Loucy (cell line): ENCODE measurements at regions not wholly inside any gene's neighbourhood (a gene's known extent, or its start where the extent isn't known, plus 50 kb on each side); places are given as distances from the start of the nearest gene placed in this dataset.

Source experiments
- H2AFZ ChIP-seq: fragments of 200-600 bp; sonication (generic); 2 replicates; pipeline ENCODE4 v1.6.0; 2016; ENCODE audit warnings: antibody characterized with exemption, mild to moderate bottlenecking, low read length, moderate library complexity
- H3F3A ChIP-seq: fragments of 200-600 bp; 2 replicates; pipeline ENCODE4 v1.6.0; 2016; ENCODE audit warnings: antibody characterized with exemption, low read depth, mild to moderate bottlenecking
- H3K27me3 ChIP-seq: fragments of 200-600 bp; sonication (generic); 2 replicates; pipeline ENCODE4 v1.6.1; 2014; ENCODE audit warnings: low read length, mild to moderate bottlenecking; ENCODE audit not compliant: insufficient read depth, poor library complexity, severe bottlenecking
- H3K36me3 ChIP-seq: fragments of 200-600 bp; sonication (generic); 2 replicates; pipeline ENCODE4 v1.6.1; 2016; ENCODE audit warnings: low read length; ENCODE audit not compliant: insufficient read depth
- H3K4me1 ChIP-seq: fragments of 200-600 bp; sonication (generic); 2 replicates; pipeline ENCODE4 v1.5.1; 2014; ENCODE audit warnings: low read length, mild to moderate bottlenecking; ENCODE audit not compliant: insufficient read depth, poor library complexity, severe bottlenecking
- H3K4me2 ChIP-seq: fragments of 200-600 bp; sonication (generic); 2 replicates; pipeline ENCODE4 v1.6.0; 2014; ENCODE audit warnings: antibody characterized with exemption, low read length, low read depth, mild to moderate bottlenecking; ENCODE audit not compliant: poor library complexity, severe bottlenecking
- H3K4me3 ChIP-seq: fragments of 200-600 bp; sonication (generic); 2 replicates; pipeline ENCODE4 v1.5.1; 2014; ENCODE audit warnings: low read length, mild to moderate bottlenecking, mixed read lengths; ENCODE audit not compliant: poor library complexity, severe bottlenecking
- H3K79me2 ChIP-seq: fragments of 200-600 bp; sonication (generic); 2 replicates; pipeline ENCODE4 v1.6.1; 2014; ENCODE audit warnings: low read length; ENCODE audit not compliant: insufficient read depth
- H3K9ac ChIP-seq: fragments of 200-600 bp; sonication (generic); 2 replicates; pipeline ENCODE4 v1.6.0; 2014; ENCODE audit warnings: mild to moderate bottlenecking, low read depth, low read length, moderate library complexity; ENCODE audit not compliant: poor library complexity, severe bottlenecking
- H3K9me2 ChIP-seq: fragments of 200-600 bp; sonication (generic); replicated peaks from 2 replicates; pipeline ENCODE4 v1.6.1; 2016; ENCODE audit warnings: low read depth, low read length, mixed read lengths
- H3K9me3 ChIP-seq: fragments of 200-600 bp; sonication (generic); 2 replicates; pipeline ENCODE4 v1.6.1; 2014; ENCODE audit warnings: mild to moderate bottlenecking, antibody characterized with exemption, low read length, low read depth; ENCODE audit not compliant: insufficient read depth
- H4K20me1 ChIP-seq: fragments of 200-600 bp; sonication (generic); 2 replicates; pipeline ENCODE4 v1.6.0; 2014; ENCODE audit warnings: antibody characterized with exemption, low read length, mild to moderate bottlenecking; ENCODE audit not compliant: insufficient read depth, poor library complexity, severe bottlenecking
- CTCF ChIP-seq: fragments of 200-600 bp; sonication (generic); conservative IDR thresholded peaks from 2 replicates; pipeline ENCODE4 v1.5.1; 2014; ENCODE audit warnings: mild to moderate bottlenecking, antibody characterized with exemption, low read length
- EZH2phosphoT487 ChIP-seq: fragments of 200-600 bp; IDR thresholded peaks from 2 replicates; pipeline ENCODE4 v1.6.1; 2018; ENCODE audit warnings: antibody characterized with exemption, mild to moderate bottlenecking, moderate library complexity, borderline replicate concordance

GRCh38 chr2:143954844-143955243, 565.1 kb downstream of the ZEB2 start:
- Histone ChIP-seq H3F3A (no peaks in the 10 kb centered on the region), H4K20me1 (no peaks in the 10 kb centered on the region), H3K27me3 (no peaks in the 10 kb centered on the region), H3K4me1 (no peaks in the 10 kb centered on the region), H3K36me3 (no peaks in the 10 kb centered on the region), H3K79me2 (no peaks in the 10 kb centered on the region), H2AFZ (no peak overlapping the region), H3K4me3 (no peak overlapping the region), H3K9me3 (no peaks in the 10 kb centered on the region), H3K4me2 (no peak overlapping the region), H3K9me2 (no peaks in the 10 kb centered on the region), H3K9ac (no peak overlapping the region)
- TF ChIP-seq EZH2phosphoT487 (no peak), CTCF (no peak)

- Histone ChIP-seq H3K9me2 (no peaks in the 10 kb centered on the region), H3K36me3 (no peaks in the 10 kb centered on the region), H3F3A (no peaks in the 10 kb centered on the region), H3K9ac (no peak overlapping the region), H3K27me3 (no peaks in the 10 kb centered on the region), H3K4me2 (no peak overlapping the region), H3K4me1 (no peaks in the 10 kb centered on the region), H3K79me2 (no peaks in the 10 kb centered on the region), H2AFZ (no peak overlapping the region), H3K4me3 (no peak overlapping the region), H4K20me1 (no peaks in the 10 kb centered on the region), H3K9me3 (no peaks in the 10 kb centered on the region)
- no peak for TF ChIP-seq CTCF
- no peak for TF ChIP-seq EZH2phosphoT487
Measured at GRCh38 chr2:143954186-143954585, 565.7 kb downstream of the ZEB2 start.

- Histone ChIP-seq H3K9me2 (no peaks in the 10 kb centered on the region), H3K27me3 (no peaks in the 10 kb centered on the region), H3K36me3 (no peaks in the 10 kb centered on the region), H3K9ac (no peak overlapping the region), H3K9me3 (no peaks in the 10 kb centered on the region), H3K4me1 (no peaks in the 10 kb centered on the region), H3F3A (no peaks in the 10 kb centered on the region), H3K4me2 (no peak overlapping the region), H3K79me2 (no peaks in the 10 kb centered on the region), H3K4me3 (no peak overlapping the region), H4K20me1 (no peaks in the 10 kb centered on the region), H2AFZ (no peak overlapping the region)
- TF ChIP-seq CTCF (no peak), EZH2phosphoT487 (no peak)
Measured at GRCh38 chr2:143953451-143954030, 566.4 kb downstream of the ZEB2 start.
